GM19240 (cell line): ENCODE measurements at regions not wholly inside any gene's neighbourhood (a gene's known extent, or its start where the extent isn't known, plus 50 kb on each side); places are given as distances from the start of the nearest gene placed in this dataset.

Experiments used
- DNase-seq: peaks from one replicate; pipeline ENCODE4 v3.0.0; 2011; ENCODE audit warnings: low spot score; ENCODE audit not compliant: insufficient read length

DNA sequence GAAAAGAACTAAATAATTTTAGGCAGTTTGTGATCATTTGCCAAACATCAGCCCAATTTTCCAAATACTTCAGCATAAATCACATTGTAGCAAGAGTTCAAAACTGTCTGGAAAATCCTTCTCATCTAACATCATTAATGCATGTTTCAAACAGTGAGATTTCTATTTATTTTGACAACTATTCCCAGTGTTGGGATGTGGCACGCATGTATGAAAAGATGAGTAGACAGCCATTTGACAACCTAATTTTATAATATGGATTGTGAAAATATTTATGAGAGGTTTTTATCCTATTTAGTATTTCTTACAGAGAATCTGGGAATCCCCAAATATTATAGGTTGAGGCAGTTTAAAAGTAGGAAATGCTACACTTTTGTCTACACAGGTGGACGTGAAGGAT, 357.6 kb upstream of the ARID1B start:
- no peak for DNase-seq

DNA sequence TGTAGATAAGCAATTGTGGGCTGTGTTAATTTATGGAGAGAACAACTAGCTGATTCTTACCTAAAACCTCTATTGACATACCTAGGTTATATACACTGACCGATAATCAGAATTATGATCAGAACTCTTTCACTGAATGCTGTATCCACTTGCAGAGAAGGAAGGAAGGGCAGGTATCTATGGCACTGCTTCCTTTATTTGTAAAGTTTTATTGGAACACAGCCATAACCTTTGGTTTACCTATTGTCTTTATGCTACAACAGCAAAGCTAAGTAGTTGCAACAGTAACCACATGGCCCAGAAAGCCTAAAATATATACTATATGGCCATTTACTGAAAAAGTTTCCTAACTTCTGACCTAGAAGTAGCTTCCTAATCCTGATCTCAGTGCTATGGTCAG, 358.9 kb upstream of the ARID1B start:
- DNase-seq = no peak

- DNase-seq = no peak
Measured at GRCh38 chr6:156416391-156416790, 360.8 kb upstream of the ARID1B start.

DNA sequence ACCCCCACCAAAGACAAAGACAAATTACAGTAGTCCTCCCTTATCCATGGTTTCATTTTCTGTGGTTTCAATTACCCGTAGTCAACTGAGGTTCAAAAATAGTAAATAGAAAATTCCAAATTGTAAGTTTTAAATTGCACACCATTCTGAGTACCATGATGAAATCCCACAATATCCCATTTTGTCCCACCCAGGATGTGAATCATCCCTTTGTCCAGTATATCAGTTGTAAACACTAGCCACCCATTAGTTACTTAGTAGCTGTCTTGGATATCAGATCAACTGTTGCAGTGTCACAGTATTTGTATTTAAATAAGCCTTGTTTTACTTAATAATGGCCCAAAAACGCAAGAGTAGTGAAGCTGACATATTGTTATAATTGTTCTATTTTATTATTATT, 364.0 kb upstream of the ARID1B start:
- DNase-seq = no peak

- no peak for DNase-seq
Measured at GRCh38 chr6:156410649-156411048, 366.5 kb upstream of the ARID1B start.

DNA sequence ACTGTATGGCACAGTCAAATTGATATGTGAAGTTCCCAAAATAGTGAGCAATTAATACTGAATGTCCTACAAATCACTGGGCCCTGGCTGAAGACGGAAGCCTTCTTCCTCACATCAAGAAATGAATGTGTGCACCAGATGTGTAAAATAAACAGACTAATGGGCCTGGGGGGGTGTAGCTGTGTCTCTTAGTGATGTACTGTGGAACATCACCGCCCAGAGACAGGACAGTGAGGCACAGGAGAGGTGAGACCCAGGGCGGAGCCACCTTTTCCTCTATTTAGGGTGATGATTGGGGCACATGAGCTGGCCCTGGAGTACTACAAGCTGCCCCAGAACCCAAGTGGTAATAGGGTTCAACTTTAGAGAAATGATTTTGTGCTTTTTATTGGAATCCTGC, 368.5 kb upstream of the ARID1B start:
- no peak for DNase-seq

DNA sequence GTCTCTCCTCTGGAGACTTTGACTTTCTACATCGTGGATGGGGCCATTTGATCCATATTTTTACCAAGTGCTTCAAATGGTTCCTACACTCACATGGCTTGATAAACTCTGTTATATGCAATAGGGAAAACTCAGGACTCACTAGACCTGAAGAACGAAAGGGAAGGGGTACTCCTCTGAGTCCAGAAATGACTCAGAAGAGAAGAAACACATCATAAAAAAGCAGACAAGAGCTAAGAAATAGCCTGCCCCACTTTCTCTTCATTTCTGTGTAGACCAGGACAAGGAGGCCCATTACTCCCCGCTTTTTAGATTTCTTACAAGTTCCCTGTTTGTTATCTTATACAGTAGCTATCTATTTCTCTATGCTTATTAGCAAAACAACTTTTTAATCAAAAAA, 369.8 kb upstream of the ARID1B start:
- no peak for DNase-seq

DNA sequence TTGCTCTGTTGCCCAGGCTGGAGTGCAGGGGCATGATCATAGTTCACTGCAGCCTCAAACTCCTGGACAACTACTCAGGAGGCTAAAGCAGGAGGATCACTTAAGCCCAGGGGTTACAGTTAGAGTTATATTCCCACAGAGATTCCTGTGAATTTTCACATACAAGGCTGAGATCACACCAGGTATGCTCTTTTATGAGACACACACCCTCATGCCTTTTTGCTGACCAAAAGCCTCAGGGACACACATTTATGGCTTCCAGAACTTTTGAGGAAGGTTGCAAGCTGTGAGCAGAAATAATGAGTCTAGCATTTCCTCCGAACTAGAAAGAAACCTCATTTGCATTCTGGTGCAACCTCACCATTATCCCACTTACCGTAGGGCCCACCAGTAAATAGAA, 370.5 kb upstream of the ARID1B start:
- DNase-seq = no peak

DNA sequence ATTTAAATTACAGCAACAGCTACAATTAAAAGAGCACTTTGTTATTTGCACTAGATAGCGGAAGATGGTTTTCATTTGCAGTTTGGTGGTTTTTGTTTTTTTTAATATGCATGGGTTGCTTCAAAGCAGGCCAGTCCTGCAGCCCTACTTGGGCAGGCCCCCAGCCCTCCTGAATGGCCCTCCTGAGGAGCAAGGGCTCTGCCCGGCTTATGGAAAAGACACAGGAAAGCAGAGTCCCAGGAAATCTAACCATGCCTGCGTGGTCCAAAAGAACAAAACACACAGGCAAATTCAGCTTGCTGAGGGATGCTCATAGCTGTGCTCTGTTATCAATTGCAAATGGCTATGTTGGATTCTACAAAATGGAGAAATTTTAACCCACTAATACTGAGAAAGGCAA, 371.1 kb upstream of the ARID1B start:
- no peak for DNase-seq

- no peak for DNase-seq
Measured at GRCh38 chr6:156402628-156403027, 374.6 kb upstream of the ARID1B start.

- DNase-seq = no peak
Measured at GRCh38 chr6:156402227-156402626, 375.0 kb upstream of the ARID1B start.

DNA sequence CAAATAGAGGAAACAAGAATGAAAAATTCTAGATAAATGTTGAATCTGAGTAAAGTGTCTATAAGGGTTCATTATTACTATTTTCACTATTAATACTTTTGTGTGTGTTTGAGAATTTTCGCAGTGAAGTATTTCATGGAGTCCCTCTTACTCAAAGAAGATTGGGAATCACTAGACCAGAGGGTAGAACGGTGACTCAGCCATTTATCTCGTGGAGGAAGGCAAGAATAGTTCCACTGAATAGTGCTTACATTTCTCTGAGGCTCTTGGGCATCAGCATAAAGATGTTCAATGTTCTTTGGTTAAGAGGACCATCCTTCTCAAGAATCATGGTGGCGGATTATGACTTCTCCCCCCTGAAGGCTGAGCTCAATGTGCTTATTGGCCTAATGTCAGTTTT, 376.7 kb upstream of the ARID1B start:
- DNase-seq = no peak

DNA sequence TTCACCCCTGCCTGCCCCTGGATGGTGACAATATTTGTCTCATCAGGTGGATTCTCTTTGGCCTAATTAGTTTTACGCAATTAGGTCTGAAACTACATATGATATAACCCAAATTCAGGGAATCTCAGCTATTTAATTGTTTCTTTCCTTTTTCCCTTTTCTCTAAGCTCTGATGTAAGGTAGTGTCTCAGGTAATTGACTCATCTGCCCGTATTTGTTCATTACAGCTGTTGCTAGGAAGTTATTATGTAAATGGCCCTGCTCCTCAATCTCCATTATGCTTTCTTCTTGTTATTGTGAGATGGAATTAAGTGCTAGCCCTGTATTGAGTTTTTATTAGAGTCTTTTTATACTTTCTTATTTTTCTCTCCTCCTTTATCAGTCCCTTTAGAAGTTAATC, 378.2 kb upstream of the ARID1B start:
- no peak for DNase-seq

DNA sequence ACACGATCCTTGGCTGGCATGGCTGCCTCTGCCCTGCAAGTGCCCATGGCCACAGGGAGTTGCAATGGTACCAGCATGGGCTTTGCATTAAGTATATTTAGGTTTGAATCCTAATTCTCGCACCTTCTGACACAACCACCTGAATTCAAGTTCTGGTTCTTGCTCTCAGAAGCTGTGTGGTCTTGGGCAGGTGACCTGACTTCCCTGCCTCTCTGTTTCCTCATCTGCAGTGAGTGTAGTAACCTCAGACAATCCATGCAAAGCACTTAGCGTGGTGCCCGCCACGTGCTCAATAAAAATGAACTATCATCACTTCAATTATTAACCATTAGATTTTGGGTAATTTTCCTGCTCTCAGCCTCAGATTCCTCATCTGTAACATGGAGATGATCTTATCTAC, 378.8 kb upstream of the ARID1B start:
- no peak for DNase-seq

DNA sequence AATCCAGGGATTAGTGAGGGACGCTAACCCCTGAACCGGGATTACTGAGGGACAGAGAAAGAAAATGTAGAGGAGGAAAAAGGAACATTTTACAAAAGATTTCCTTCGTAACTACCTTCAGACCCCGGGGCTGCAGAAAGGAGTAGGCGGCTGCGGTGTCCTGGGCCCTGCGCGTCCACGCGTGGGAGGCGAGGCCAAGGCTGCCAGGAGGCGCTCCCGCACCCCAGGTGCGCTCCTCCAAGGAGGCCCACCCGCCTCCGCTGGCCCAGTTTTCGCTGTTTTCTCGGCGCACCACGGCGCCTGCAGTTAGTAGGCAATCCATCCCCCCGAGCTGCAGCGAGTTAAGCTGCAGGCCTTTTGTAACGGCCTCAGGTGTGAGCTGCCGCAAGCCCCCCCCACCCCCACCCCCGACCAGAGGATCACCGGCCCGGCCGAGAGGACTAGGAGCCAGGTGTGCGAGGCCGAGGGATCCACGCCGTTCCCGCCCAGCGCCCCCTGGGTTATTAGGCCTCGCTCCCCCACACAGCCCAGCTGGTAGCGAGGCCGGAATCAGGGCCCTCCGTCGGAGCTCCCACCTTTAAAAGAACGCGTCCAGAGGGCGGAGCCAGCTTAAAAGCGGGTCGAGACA, 380.3 kb upstream of the ARID1B start:
- DNase-seq = no peak

DNA sequence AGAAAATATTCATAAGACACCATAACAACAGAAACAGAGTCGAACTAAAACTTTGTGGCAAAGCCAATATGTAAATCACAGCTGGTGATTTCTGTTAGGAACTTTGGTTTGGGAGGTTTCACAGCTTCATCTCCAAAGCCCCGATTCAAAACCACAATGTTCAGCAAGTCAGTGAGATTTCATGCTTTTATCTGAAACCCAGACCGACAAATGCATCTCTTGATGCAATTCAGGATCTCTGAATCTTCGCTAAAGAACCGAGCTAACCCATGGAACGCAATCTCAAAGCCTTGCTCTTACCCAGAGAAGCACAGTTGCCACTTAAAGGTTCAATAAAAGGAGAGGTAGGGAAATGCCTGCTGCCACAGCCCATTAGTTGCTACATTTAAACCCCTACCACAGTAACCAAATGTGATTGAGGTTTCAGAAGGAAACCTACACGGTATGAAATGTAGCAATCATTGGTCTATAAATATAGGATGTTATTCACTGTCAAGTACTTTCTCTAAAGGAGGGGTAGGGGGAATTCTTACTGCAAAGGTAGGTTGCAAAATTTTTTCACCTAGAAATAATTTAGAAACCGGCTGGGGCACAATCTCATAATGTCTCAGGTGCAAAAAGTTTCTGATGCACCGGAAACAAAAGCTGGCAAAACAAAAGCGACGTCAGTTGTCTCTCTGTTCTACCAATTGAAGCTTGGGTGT, 381.0 kb upstream of the ARID1B start:
- DNase-seq = peak; percentile 14

GRCh38 chr6:156395276-156395675, 381.9 kb upstream of the ARID1B start:
- peak; percentile 11 for DNase-seq

- DNase-seq = no peak
Measured at GRCh38 chr6:156392648-156393047, 384.5 kb upstream of the ARID1B start.

- DNase-seq = no peak
Measured at GRCh38 chr6:156391977-156392376, 385.2 kb upstream of the ARID1B start.

DNA sequence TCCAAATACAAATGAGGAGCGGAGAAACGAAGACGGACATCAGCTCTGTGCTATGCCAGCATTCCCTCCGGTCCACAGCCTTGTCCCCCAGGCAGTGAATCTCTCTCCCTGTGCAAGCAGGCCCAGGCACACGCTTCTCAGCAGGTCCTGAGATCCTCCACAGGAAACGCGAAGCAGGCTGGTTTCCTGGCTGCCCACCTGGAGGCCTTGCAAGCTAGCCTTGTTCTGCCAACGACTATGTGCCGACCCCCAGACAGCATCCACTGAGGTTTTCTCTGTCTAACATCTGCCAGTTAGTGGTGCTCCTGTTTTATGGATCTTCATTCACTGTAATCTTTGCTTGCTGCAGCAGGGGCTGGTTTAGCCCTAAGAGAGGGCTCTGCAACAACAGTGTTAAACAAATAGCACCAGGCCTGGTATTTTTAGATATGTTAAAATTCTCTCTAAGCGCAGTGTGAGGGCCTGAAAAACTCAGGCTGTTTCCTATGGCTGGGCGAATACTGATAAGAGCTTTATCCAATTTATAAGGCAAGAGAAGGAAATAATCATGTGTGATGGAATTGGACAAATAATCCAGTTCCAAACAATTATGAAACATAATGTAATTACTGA, 386.0 kb upstream of the ARID1B start:
- DNase-seq = no peak

DNA sequence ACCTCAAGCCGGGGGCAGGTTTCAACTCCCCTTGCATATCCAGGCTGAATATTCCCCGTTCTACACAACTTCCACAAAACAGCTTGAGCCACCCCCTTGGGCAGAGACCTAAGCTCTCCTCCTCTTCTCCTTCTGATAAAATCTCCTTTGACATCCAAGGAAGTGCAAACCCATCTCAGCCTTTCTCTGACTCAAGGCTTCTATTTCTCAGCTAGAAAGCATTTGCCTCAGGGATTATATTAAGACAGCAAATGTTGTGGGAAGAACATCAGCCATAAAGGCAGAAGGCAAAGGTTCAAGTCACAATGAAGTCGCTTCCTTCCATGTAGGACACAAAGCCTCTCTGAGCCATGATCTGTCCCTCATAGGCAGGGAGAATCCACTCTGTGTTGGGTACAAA, 386.6 kb upstream of the ARID1B start:
- no peak for DNase-seq

- DNase-seq = no peak
Measured at GRCh38 chr6:156389296-156389695, 387.9 kb upstream of the ARID1B start.

- DNase-seq = no peak
Measured at GRCh38 chr6:156387472-156387871, 389.7 kb upstream of the ARID1B start.
